A673 (cell line): ENCODE measurements at regions not wholly inside any gene's neighbourhood (a gene's known extent, or its start where the extent isn't known, plus 50 kb on each side); places are given as distances from the start of the nearest gene placed in this dataset.

ENCODE experiments used
- BruUV-seq: library from RNA; stranded (reverse); fragments of 400-500 nt; replicated peaks from 2 replicates; lab custom pipeline; 2021; lab: Mats Ljungman, UMichigan
- CTCF ChIA-PET: fragments of 300-600 bp; sonication (Branson Sonifier 250); formaldehyde crosslinking; loops from one replicate; lab custom pipeline; 2022; ENCODE audit warnings: antibody characterized with exemption; lab: Charles Lee
- POLR2A ChIA-PET: fragments of 300-600 bp; sonication (Branson Sonifier 250); formaldehyde crosslinking; loops from one replicate; lab custom pipeline; 2022; ENCODE audit warnings: antibody characterized with exemption; ENCODE audit not compliant: low non-redundant PET; lab: Charles Lee
- DNase-seq: peaks from one replicate; pipeline ENCODE4 v3.0.0-alpha.2; 2015; ENCODE audit warnings: low spot score
- H3K27ac ChIP-seq: fragments of 200-600 bp; sonication (generic); 2 replicates; pipeline ENCODE4 v1.5.1; 2016; ENCODE audit warnings: mixed run types, low read depth, mild to moderate bottlenecking, mixed read lengths, antibody characterized with exemption, low read length; ENCODE audit not compliant: poor library complexity, severe bottlenecking
- H3K27me3 ChIP-seq: fragments of 200-600 bp; sonication (generic); replicated peaks from 2 replicates; pipeline ENCODE4 v1.6.1; 2017; ENCODE audit warnings: mixed run types, low read depth, mild to moderate bottlenecking, mixed read lengths, antibody characterized with exemption, low read length; ENCODE audit not compliant: insufficient read depth, poor library complexity
- H3K36me3 ChIP-seq: fragments of 200-600 bp; sonication (generic); 2 replicates; pipeline ENCODE4 v1.6.1; 2016; ENCODE audit warnings: mixed run types, mild to moderate bottlenecking, mixed read lengths, antibody characterized with exemption, low read length; ENCODE audit not compliant: insufficient read depth, poor library complexity, severe bottlenecking
- H3K4me1 ChIP-seq: fragments of 200-600 bp; sonication (generic); 2 replicates; pipeline ENCODE4 v1.6.1; 2017; ENCODE audit warnings: mixed run types, mild to moderate bottlenecking, mixed read lengths, antibody characterized with exemption, low read length; ENCODE audit not compliant: insufficient read depth, poor library complexity, severe bottlenecking
- H3K4me3 ChIP-seq: fragments of 200-600 bp; sonication (generic); 2 replicates; pipeline ENCODE4 v1.5.1; 2016; ENCODE audit warnings: low read depth, mixed run types, mild to moderate bottlenecking, mixed read lengths, low read length; ENCODE audit not compliant: poor library complexity, severe bottlenecking
- H3K9me3 ChIP-seq: fragments of 200-600 bp; sonication (generic); 2 replicates; pipeline ENCODE4 v1.6.1; 2016; ENCODE audit warnings: mixed run types, low read depth, mild to moderate bottlenecking, mixed read lengths, antibody characterized with exemption, low read length; ENCODE audit not compliant: poor library complexity, severe bottlenecking
- CTCF ChIP-seq: fragments of 300-800, 200-600 bp; sonication (generic); conservative IDR thresholded peaks from 2 replicates; pipeline ENCODE4 v1.5.1; 2017; ENCODE audit warnings: low read depth, mild to moderate bottlenecking, antibody characterized with exemption, low read length, moderate library complexity, mixed read lengths
- EZH2 ChIP-seq: fragments of 200-600 bp; sonication (generic); IDR thresholded peaks from 2 replicates; pipeline ENCODE4 v1.6.1; 2017; ENCODE audit warnings: borderline replicate concordance, low read depth, mild to moderate bottlenecking, mixed read lengths, antibody characterized with exemption, low read length; ENCODE audit not compliant: poor library complexity, severe bottlenecking
- intact Hi-C: fragments of 100-400 bp; cut with micrococcal nuclease; formaldehyde crosslinking; loops from one replicate; pipeline ENCODE4 v1.10.0; 2022; ENCODE audit not compliant: unreplicated experiment

DNA sequence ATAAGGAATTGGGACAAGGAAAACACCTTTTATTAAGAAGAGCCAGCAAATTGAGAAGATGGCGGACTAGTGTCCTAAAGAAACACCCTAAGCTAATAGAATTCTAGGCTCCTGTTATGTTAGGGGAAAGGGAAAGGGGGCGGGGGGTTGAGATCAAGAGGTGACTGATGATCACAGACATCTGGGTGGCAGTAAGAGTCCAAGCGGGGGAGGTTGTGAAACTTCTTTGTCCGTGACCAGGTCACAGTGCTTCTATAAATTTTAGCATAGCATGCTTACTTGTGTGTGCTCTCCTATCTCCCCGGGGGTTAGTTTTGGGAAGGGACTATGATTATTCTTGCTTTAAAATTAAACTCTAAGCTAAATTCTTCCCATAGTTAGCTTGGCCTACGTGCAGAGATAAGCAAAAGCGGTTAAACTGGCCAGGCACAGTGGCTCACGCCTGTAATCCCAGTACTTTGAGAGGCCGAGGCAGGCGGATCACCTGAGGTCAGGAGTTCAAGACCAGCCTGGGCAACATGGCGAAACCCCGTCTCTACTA lies 262.1 kb downstream of the SKIDA1 start:
- Histone ChIP-seq H3K27ac (no peak overlapping the region), H3K4me3 (no peak overlapping the region), H3K9me3 (no peaks in the 10 kb centered on the region), H3K4me1 (no peaks in the 10 kb centered on the region), H3K36me3 (no peaks in the 10 kb centered on the region), H3K27me3 (no peaks in the 10 kb centered on the region)
- no peak for DNase-seq
- TF ChIP-seq CTCF (no peak), EZH2 (no peak)
- BruUV-seq, result no TSS peak
- intact Hi-C loops, result no loop called here
- ChIA-PET POLR2A (no interaction called here), CTCF (interaction anchor here (1.0 kb wide), 1 partner anchor 16 kb away, joined by 3 read pairs; no protein-coding TSS in a partner anchor)

DNA sequence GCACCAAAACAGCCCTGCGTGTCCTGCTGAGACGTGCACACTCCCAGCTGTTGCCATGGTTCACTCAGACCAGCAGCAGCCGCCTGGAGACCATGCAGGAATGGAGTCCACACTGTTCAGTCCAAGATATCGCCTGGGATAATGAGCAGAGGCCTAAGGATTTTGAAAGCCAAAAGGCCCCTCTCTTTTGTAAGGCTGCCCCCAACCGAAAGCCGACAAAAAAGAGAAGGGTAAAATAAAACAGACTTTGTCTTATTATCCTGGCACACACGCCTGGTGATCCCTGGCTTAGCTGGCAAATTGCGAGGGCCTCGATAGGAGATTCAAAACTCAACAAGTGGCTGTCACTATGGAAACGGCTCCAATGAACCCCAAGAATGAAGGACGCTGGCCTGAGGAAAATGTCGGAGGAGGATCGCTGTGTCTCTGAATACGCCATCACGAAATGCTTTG lies 263.6 kb downstream of the SKIDA1 start:
- ChIA-PET POLR2A (no interaction called here), CTCF (no interaction called here)
- Histone ChIP-seq H3K27me3 (no peaks in the 10 kb centered on the region), H3K36me3 (no peaks in the 10 kb centered on the region), H3K4me3 (no peak overlapping the region), H3K9me3 (no peaks in the 10 kb centered on the region), H3K4me1 (no peaks in the 10 kb centered on the region), H3K27ac (no peak overlapping the region)
- BruUV-seq, result no TSS peak
- DNase-seq, result no peak
- TF ChIP-seq CTCF (no peak), EZH2 (no peak)
- intact Hi-C loops, result no loop called here

DNA sequence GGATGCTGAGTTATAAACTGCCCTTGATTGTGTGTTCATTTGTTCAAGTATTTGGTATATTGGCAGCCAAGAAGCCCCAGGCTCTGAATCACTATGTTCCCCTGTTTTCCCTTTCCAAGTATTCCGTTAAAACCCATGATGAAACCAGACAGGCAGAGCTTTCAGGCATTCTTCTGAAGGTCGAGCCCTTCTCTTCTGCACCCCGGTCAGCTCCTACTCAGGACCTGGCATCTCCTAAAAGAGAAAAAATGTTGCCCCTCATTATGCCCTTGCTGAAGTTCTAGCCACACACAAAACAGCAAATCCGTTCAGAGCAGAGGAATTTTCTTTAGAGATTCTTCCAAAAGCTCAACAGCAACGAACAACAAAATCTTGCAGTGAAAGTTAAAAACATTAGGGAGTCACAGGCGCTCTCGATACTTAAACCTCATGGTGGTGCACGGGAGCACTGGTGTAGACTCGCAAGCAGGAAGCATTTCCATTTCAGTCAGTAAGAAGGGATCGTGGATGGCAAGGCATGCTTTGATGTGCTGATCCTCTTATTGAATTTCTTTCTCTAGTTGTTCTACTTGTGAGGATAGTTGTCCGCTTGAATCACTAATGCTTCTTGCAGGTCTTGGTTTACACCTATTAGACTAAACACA lies 264.9 kb downstream of the SKIDA1 start:
- Histone ChIP-seq H3K36me3 (no peaks in the 10 kb centered on the region), H3K4me3 (no peak overlapping the region), H3K27ac (no peak overlapping the region), H3K9me3 (no peaks in the 10 kb centered on the region), H3K4me1 (no peaks in the 10 kb centered on the region), H3K27me3 (no peaks in the 10 kb centered on the region)
- intact Hi-C loops, result no loop called here
- no TSS peak for BruUV-seq
- no peak for DNase-seq
- CTCF ChIA-PET, result no interaction called here
- POLR2A ChIA-PET, result no interaction called here
- no peak for TF ChIP-seq EZH2
- TF ChIP-seq CTCF, result no peak
